Stimulated activated CD8-positive, alpha-beta memory T cell treated with anti-CD3 and anti-CD28 coated beads, Interleukin-15, amount 100 ng/mL, for 48 hours (primary cell): ENCODE measurements at regions not wholly inside any gene's neighbourhood (a gene's known extent, or its start where the extent isn't known, plus 50 kb on each side); places are given as distances from the start of the nearest gene placed in this dataset.
"Not testable (repeated sequence)": the region's sequence is repeated elsewhere in the genome, so short reads cannot be mapped to it uniquely, and the experiment has no call there.

Experiments used
- DNase-seq, 2 donors: peaks; one replicate each; pipeline ENCODE4 v3.0.0-alpha.2; 2020; ENCODE audit warnings: low read depth in 2 of 2

- no peak for DNase-seq
Observed at GRCh38 chr19:28296506-28296905, 916.4 kb downstream of the UQCRFS1 start.

- DNase-seq: not testable (repeated sequence)
Observed at GRCh38 chr19:28294975-28295374, 918.0 kb downstream of the UQCRFS1 start.

DNA sequence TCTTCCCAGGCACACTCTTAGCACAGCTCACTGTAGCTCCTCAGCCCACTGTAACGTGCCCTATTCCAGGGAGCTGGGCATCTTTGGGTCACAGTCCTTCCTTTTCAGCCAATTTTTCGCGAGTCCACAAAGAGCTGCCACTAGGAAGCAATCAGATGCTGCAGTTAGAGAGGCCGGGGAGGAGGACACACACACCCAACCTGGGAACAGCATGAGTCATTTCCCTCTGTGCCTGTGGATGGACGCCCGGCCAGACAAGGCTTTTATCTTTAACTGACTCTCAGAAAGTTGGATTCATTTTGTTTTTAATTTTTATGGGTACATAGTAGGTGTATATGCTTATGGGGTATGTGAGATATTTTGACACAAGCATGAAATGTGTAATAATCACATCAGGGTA, 918.6 kb downstream of the UQCRFS1 start:
- no peak for DNase-seq

GRCh38 chr19:28293685-28294084, 919.3 kb downstream of the UQCRFS1 start:
- no peak for DNase-seq

DNA sequence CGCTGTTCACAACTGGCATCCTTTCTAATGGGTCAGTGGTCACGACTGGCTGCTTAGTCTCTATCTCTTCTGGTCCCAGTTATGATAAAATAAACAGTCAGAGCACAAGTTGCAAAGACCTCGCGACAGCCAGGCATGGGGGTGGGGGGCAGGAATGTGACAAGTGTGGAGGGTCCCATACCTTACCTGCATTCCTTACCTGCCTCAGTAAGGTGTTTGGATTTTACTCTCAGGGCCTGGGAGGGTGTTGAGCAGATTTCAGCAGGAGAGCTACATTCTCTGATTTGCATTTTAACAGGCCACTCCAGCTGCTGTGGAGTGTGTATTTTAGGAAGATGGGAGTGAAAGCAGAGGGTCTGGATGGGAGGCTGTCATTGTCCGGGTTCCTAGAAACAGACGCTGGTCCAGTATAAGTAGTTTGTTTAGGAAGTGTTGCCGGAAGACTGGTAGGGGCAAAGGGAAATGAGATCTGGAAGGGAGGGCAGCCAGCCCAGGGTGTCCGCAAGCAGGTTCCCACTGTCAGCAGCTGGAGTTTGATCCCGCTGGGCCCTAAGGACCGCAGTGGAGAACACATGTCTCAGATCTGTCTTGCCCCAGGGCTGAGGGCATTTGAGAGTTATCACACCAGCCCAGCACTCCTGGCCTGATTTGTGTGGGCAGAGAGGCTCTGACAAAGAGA, 920.0 kb downstream of the UQCRFS1 start:
- DNase-seq: no peak

- DNase-seq: no peak
Observed at GRCh38 chr19:28291874-28292273, 921.1 kb downstream of the UQCRFS1 start.

DNA sequence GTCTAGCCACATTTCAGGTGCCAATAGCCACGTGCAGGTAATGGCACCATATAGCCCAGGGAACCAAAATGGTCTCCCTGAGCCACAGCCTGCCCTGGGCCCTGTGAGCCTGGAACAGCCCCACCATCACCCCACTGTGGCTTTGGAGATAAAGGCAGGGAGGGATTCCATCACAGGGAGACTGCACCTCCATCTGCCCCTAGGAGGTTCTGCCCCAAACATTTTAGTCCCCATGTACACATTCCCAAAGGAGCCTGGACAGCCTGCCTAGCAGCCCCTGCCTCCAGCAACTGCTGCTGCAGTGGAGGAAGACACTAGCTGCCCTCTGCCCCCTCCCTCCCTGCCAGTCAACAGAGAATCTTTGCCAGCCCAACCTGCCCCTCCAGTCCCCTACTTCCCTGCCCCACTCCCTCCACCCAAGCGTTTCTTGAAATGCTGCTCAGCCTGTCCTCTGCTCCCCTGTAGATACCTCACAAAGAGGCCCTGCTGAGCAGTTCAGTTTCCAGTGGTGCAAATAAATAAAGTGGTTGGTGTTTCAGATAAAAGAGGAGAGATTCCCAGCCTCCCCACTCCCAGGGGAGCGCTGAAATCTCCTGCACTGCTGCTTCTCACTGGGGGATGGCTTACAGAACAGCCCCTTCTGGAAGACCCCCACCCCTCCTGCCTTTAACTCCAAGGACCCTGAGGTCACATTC, 921.8 kb downstream of the UQCRFS1 start:
- DNase-seq: no peak

DNA sequence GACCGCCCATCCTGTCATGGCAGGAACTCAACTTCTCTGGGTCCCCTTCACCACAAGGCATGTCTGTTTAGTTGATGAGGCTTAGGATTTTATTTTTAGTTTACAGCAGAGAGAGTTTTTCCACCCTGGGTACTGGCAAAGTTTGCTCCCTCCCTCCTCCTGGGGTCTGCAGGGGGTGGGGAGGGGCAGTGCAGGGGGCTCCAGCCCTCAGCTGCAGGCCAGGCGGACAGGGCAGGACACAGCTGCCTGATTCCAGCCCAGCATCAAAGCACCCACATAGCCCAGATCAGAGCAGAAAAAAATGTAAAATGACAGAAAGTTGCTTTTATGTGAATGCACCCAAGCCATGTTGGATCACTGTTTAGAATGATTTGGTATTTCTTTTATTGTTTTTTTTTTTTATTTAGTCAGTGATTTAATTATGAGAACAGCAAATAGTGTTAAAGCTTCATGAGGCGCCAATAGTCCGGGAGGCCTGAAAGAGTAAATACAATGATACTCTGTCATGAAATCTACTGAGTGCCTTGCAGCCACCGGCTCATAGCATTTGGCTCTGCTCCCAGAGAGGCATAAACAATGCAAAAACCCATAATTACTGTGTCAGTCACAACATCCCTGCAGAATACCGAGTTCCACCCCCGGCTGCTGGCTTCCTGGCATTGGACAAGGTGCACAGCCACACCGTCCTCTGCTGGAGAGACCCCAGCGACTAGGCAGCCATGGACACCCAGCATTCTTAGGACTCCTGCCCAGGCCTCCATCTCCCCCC, 923.5 kb downstream of the UQCRFS1 start:
- DNase-seq: no peak

DNA sequence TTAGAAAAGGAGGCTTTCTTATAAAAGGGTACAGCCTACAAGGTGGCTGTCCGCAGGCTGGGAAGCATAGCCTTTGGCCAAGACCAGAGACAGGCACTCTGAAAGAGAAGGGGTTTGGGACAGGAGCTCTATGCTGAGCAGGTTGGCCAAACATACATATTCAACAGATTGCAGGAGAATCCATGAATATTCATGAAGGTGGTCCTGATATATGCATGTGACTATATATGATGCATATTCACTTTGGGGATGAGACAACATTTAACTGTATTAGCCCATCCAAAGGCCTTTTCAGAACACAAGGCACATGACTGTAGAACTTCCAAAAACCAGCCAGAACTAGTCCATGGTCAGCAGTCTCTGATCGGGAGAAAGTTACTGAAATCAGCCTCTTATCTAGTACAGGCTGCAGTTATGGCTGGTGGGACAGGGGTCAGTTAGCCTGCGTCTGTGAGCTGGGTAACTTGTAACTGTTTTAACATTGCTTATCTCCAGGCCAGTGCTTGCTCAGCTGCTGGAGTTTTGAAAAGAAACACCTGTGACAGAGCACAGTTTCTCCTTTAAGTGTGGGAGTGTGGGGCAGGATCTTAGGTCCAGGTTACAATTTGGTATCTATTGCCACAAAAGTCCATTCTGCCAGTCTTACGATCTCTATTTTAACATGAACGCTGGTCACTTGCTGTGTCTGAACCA, 924.2 kb downstream of the UQCRFS1 start:
- DNase-seq: no peak

DNA sequence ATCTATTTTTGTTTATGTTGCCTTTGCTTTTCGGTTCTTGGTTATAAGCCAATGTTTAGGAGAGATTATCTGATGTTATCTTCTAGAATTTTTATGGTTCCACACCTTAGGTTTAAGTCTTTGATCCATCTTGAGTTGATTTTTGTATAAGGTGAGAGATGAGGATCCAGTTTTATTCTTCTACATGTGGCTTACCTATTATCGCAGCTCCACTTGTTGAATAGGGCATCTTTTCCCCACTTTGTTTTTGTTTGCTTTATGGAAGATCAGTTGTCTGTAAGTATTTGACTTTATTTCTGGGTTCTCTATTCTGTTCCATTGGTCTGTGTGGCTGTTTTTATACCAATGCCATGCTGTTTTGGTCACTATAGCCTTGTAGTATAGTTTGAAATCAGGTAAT, 927.0 kb downstream of the UQCRFS1 start:
- no peak for DNase-seq

DNA sequence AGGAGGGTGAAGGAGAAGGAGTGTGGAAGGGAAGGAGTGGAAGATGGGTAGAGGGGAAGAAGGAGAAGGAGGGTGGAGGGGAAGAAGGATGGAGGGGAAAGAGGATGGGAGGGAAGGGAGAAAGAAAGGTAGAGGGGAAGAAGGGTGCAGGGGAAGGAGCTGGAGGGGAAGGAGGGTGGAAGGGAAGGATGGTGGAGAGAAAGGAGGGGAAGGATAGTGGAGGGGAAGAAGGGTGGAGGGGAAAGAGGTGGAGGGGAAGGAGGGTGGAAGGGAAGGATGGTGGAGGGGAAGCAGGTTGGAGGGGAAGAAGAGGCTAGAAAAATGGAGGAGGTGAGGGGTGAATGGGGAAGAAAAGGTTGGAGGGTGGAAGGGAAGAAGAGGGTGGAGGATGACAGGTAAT, 927.9 kb downstream of the UQCRFS1 start:
- DNase-seq: no peak

GRCh38 chr19:28284389-28284788, 928.6 kb downstream of the UQCRFS1 start:
- DNase-seq: no peak

GRCh38 chr19:28283592-28283991, 929.4 kb downstream of the UQCRFS1 start:
- DNase-seq: no peak

GRCh38 chr19:28281676-28282075, 931.3 kb downstream of the UQCRFS1 start:
- DNase-seq: no peak

DNA sequence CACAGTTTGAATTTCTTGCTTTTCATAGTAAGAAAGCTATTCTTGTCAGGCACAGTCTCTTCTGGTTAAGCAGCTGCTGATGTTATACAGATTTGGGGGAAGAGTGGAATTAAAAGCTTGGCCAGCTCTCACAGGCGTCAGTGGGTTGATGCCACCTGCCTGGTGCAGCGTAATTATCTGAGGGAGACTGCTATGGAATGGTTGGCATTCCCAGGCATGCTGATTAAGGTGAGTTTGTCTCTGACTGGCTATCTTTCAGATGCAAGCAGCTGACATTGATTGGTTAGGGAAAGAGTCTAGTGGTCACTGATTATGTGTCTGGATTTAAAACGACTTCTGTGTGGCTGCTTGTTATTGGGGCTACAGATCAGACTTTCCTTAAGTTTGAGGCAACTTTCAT, 948.4 kb downstream of the UQCRFS1 start:
- no peak for DNase-seq

DNA sequence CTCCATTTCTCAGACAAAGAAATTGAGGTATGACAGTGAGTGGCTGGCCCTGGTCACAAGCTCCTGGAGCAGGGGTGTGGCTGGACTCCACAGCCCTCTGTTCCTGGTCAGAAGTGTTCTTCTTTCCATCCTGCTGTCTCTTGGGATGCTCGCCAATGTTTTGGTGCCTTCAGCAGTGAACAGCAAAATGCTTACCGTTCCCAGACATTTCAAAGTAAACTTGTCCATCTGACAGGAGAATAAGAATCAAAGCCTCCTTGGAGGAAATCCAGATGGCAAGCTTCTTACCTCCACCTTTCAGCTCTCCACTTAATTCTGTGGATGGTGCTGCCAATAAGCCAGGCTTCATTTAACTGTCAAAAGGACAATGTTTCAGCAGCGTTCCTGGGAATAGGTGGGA, 954.1 kb downstream of the UQCRFS1 start:
- DNase-seq: no peak

- no peak for DNase-seq
Observed at GRCh38 chr19:28257396-28257795, 955.6 kb downstream of the UQCRFS1 start.

GRCh38 chr19:28247243-28247642, 965.7 kb downstream of the UQCRFS1 start:
- DNase-seq: no peak

DNA sequence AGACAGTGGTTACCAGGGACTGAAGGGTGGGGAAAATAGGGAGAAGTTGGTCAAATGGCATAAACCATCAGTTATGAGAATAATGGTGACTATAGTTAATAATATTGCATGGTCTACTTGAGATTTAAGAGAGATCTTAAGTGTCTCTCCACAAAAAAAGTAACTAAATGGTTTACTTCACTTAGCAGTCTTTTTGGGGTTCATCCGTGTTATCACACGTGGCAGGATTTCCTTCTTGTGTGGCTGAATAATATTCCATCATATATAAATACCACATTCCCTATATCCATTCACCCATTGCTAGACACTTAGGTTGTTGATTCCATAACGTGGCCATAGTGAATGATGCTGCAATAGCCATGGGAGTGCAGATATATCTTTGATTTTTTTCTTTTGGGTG, 967.0 kb downstream of the UQCRFS1 start:
- DNase-seq: no peak

GRCh38 chr19:28244966-28245365, 968.0 kb downstream of the UQCRFS1 start:
- DNase-seq: no peak

GRCh38 chr19:28242317-28242927, 970.5 kb downstream of the UQCRFS1 start:
- no peak for DNase-seq

DNA sequence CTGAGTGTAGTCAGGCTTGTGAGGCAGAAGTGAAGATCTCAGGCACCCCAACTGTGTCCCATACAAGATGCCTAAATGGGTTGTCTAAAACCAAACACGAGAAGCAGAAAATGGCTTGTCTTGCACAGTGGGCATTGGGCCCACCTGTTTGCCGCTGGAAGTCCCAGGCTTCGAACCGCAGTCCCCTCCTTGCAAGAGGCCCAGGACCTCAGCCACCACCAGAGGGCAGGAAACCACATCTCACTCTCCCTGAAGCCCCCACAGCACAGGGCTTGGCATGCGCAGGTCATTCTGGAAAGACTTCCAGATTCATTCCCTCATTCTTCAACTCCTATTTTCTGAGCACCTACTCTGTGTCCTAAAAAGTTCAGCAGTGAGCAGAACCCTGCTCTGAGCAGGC, 973.7 kb downstream of the UQCRFS1 start:
- no peak for DNase-seq
